ENCODE measurements at regions not wholly inside any gene's neighbourhood (a gene's known extent, or its start where the extent isn't known, plus 50 kb on each side); places are given as distances from the start of the nearest gene placed in this dataset.

DNA sequence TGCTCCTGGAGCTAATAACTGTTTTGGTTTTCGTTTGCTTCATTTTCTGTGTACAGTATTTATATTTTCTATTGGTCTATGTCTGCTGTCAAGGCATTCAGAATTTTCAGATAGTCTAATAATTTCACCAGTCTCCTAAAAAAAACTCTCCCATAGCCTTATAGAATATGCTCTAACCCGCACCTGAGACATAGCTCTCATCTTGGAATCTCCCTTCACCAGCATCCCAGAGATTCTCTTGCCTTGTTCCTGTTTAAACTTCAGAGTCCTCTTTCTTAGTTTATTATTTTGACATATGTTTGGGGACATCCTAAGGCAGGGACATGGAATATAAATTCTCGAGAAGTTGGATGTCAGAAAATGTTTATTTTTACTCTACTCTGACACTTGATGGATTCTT lies 58.3 kb upstream of the MED4 start:
- H3K18ac ChIP-seq (ENCODE audit: low read length), result no peak overlapping the region

DNA sequence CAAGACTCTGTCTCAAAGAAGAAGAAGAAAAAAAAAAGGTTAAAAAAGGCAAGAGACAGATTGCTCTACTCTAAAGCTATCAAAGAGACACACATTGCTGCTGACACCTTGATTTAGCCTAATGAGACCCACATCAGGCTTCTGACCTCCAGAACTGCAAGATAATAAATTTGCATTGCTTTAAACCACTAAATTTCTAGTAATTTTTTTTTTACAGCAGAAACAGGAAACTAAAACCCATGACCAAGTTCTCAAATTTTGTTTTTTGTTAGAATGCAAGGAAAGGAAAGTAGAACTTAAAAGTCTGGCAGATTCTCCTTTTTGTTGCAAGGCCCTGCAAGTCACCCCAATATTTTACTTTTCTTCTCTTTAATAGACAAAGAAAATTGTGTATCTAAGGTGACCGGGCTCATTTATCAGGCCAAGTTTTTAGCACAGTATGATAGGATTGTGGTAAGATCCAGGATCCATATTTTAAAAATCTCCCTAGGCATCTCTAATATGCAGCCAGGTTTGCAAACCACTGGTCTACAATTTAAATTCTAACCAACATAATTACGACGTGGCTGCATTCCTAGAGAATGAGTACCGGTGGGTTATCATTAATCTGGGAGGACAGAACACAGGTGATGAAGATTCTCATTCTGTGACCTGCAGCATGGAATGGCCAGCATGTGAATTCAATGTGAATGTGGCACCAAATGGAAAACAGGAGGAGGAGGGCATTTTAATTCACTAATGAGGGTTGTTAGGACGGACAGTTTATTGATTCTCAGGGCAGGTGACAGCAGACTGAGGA lies 56.7 kb upstream of the MED4 start:
- H3K4me1 ChIP-seq (ENCODE audit: control insufficient read depth, low read depth, low read length), result no peaks in the 10 kb centered on the region
- no peak overlapping the region for H3K23ac ChIP-seq (ENCODE audit: low read length)
- no peak overlapping the region for H3K4me3 ChIP-seq (ENCODE audit: low read length)
- no peak overlapping the region for H3K56ac ChIP-seq (ENCODE audit: low read length)
- H4K5ac ChIP-seq (ENCODE audit: low read length), result no peak overlapping the region
- H3K9ac ChIP-seq (ENCODE audit: low read length), result no peak overlapping the region
- no peaks in the 10 kb centered on the region for H3K79me2 ChIP-seq (ENCODE audit: control insufficient read depth, insufficient read depth, low read length)
- H2BK5ac ChIP-seq (ENCODE audit: low read length), result no peak overlapping the region
- H3K27me3 ChIP-seq (ENCODE audit: insufficient read depth, low read length, poor library complexity), result no peaks in the 10 kb centered on the region
- no peak overlapping the region for H2AK5ac ChIP-seq (ENCODE audit: low read length)
- no peak overlapping the region for H4K8ac ChIP-seq (ENCODE audit: low read depth, low read length)
- no peak for DNase-seq
- WGBS (ENCODE audit: extremely low coverage, insufficient coverage, low lambda C conversion rate), result no CpG with 5 or more reads among the region's 5 CpGs
- H3K79me1 ChIP-seq (ENCODE audit: low read length), result no peaks in the 10 kb centered on the region
- H3K4me2 ChIP-seq (ENCODE audit: low read length), result no peak overlapping the region
- H3K4ac ChIP-seq (ENCODE audit: low read depth, low read length), result no peak overlapping the region
- no peaks in the 10 kb centered on the region for H3K36me3 ChIP-seq (ENCODE audit: control insufficient read depth, insufficient read depth, low read length)
- no peak overlapping the region for H3K27ac ChIP-seq (ENCODE audit: low read depth, low read length)
- H2BK120ac ChIP-seq (ENCODE audit: low read depth, low read length), result no peak overlapping the region
- no peak overlapping the region for H2BK15ac ChIP-seq (replicated peaks; ENCODE audit: low read depth)
- H3K18ac ChIP-seq (ENCODE audit: low read length), result no peak overlapping the region

More for the DNA sequence above, 58.3 kb upstream of the MED4 start:
- Histone ChIP-seq H3K79me1 (ENCODE audit: low read length) (no peaks in the 10 kb centered on the region), H4K5ac (ENCODE audit: low read length) (no peak overlapping the region), H2BK120ac (ENCODE audit: low read depth, low read length) (no peak overlapping the region), H3K23ac (ENCODE audit: low read length) (no peak overlapping the region), H3K4me3 (ENCODE audit: low read length) (no peak overlapping the region), H2BK15ac (replicated peaks; ENCODE audit: low read depth) (no peak overlapping the region), H3K79me2 (ENCODE audit: control insufficient read depth, insufficient read depth, low read length) (no peaks in the 10 kb centered on the region), H3K36me3 (ENCODE audit: control insufficient read depth, insufficient read depth, low read length) (no peaks in the 10 kb centered on the region), H3K9ac (ENCODE audit: low read length) (no peak overlapping the region), H3K56ac (ENCODE audit: low read length) (no peak overlapping the region), H3K4me2 (ENCODE audit: low read length) (no peak overlapping the region), H4K8ac (ENCODE audit: low read depth, low read length) (no peak overlapping the region), H2BK5ac (ENCODE audit: low read length) (no peak overlapping the region), H2AK5ac (ENCODE audit: low read length) (no peak overlapping the region), H3K4ac (ENCODE audit: low read depth, low read length) (no peak overlapping the region), H3K4me1 (ENCODE audit: control insufficient read depth, low read depth, low read length) (no peaks in the 10 kb centered on the region), H3K27ac (ENCODE audit: low read depth, low read length) (no peak overlapping the region), H3K27me3 (ENCODE audit: insufficient read depth, low read length, poor library complexity) (no peaks in the 10 kb centered on the region)
- no peak for DNase-seq
- WGBS (ENCODE audit: extremely low coverage, insufficient coverage, low lambda C conversion rate), result no CpG with 5 or more reads among the region's 3 CpGs

DNA sequence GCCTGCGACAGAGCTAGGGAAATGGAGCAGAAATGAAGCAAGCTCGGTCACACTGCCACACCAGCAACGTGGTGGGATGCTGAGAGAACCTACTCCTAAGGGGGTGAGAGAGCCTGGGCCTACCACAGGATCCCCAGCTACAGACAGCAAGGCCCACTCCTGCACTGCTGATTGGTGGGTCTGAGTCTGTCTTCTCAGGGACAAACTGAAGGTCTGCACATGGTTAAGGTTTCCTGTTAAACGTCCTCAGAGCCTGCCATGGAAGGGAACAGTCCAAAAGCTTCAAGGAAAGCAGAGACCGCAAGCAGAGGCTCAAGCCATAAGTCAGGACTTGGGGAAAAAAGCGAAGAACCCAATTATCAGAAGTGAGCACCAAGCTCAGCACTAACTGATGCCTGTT lies 53.5 kb upstream of the MED4 start:
- WGBS (ENCODE audit: extremely low coverage, insufficient coverage, low lambda C conversion rate), result no CpG with 5 or more reads among the region's 6 CpGs
- no peak for DNase-seq
- H2BK5ac ChIP-seq (ENCODE audit: low read length), result no peak overlapping the region

DNA sequence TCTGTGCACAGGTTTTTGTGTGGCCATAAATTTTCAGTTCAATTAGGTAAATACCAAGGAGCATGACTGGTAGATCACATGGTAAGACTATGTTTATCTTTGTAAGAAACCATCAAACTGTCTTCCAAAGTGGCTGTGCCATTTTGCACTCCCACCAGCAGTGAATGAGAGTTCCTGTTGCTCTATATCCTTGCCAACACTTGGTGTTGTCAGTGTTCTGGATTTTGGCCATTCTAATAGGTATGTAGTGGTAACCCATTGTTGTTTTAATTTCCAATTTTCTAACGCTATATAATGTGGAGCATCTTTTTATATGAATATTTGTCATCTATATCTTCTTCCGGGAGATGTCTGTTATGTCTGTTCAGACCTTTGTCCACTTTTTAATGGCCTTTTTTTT lies 51.7 kb upstream of the MED4 start:
- Histone ChIP-seq H3K27me3 (ENCODE audit: insufficient read depth, low read length, poor library complexity) (no peaks in the 10 kb centered on the region), H2BK120ac (ENCODE audit: low read depth, low read length) (no peak overlapping the region), H3K4me2 (ENCODE audit: low read length) (no peak overlapping the region), H3K79me1 (ENCODE audit: low read length) (no peaks in the 10 kb centered on the region), H3K27ac (ENCODE audit: low read depth, low read length) (no peak overlapping the region), H3K23ac (ENCODE audit: low read length) (no peak overlapping the region), H3K56ac (ENCODE audit: low read length) (no peak overlapping the region), H4K5ac (ENCODE audit: low read length) (no peak overlapping the region), H2BK5ac (ENCODE audit: low read length) (no peak overlapping the region), H4K8ac (ENCODE audit: low read depth, low read length) (no peak overlapping the region), H3K9ac (ENCODE audit: low read length) (no peak overlapping the region), H2BK15ac (replicated peaks; ENCODE audit: low read depth) (no peak overlapping the region), H3K79me2 (ENCODE audit: control insufficient read depth, insufficient read depth, low read length) (no peaks in the 10 kb centered on the region), H3K18ac (ENCODE audit: low read length) (no peak overlapping the region), H2AK5ac (ENCODE audit: low read length) (no peak overlapping the region), H3K4me3 (ENCODE audit: low read length) (no peak overlapping the region), H3K4ac (ENCODE audit: low read depth, low read length) (no peak overlapping the region), H3K4me1 (ENCODE audit: control insufficient read depth, low read depth, low read length) (no peaks in the 10 kb centered on the region), H3K36me3 (ENCODE audit: control insufficient read depth, insufficient read depth, low read length) (no peaks in the 10 kb centered on the region)
- no peak for DNase-seq
- WGBS (ENCODE audit: extremely low coverage, insufficient coverage, low lambda C conversion rate), result no CpG with 5 or more reads among the region's 2 CpGs

More for the DNA sequence above, 53.5 kb upstream of the MED4 start:
- no peak overlapping the region for H3K4me2 ChIP-seq (ENCODE audit: low read length)
- no peak overlapping the region for H2AK5ac ChIP-seq (ENCODE audit: low read length)
- H3K79me2 ChIP-seq (ENCODE audit: control insufficient read depth, insufficient read depth, low read length), result no peaks in the 10 kb centered on the region
- H4K5ac ChIP-seq (ENCODE audit: low read length), result no peak overlapping the region
- no peak overlapping the region for H3K9ac ChIP-seq (ENCODE audit: low read length)
- no peak overlapping the region for H3K27ac ChIP-seq (ENCODE audit: low read depth, low read length)
- no peaks in the 10 kb centered on the region for H3K36me3 ChIP-seq (ENCODE audit: control insufficient read depth, insufficient read depth, low read length)
- no peak overlapping the region for H3K56ac ChIP-seq (ENCODE audit: low read length)
- H3K4ac ChIP-seq (ENCODE audit: low read depth, low read length), result no peak overlapping the region
- no peak overlapping the region for H4K8ac ChIP-seq (ENCODE audit: low read depth, low read length)
- no peak overlapping the region for H2BK120ac ChIP-seq (ENCODE audit: low read depth, low read length)
- no peak overlapping the region for H3K23ac ChIP-seq (ENCODE audit: low read length)
- no peak overlapping the region for H2BK15ac ChIP-seq (replicated peaks; ENCODE audit: low read depth)
- H3K4me1 ChIP-seq (ENCODE audit: control insufficient read depth, low read depth, low read length), result no peaks in the 10 kb centered on the region
- no peaks in the 10 kb centered on the region for H3K79me1 ChIP-seq (ENCODE audit: low read length)
- no peaks in the 10 kb centered on the region for H3K27me3 ChIP-seq (ENCODE audit: insufficient read depth, low read length, poor library complexity)
- no peak overlapping the region for H3K4me3 ChIP-seq (ENCODE audit: low read length)
- no peak overlapping the region for H3K18ac ChIP-seq (ENCODE audit: low read length)

DNA sequence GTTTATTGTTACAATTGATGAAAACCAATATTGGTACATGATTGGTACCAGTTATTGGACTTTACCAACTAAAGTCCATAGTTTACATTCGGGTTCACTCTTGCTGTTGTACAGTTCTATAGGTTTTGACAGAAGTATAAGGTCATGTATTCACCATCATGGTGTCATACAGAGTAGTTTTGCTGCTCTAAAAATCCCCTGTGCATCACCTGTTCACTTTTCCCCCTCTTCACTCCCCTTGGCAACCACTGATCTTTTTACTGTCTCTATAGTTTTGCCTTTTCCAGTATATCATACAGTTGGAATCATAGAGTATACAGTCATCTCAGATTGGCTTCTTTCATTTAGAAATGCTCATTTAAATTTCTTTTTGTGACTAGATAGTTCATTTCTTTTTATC lies 51.2 kb upstream of the MED4 start:
- no peak overlapping the region for H3K4ac ChIP-seq (ENCODE audit: low read depth, low read length)
- no peak overlapping the region for H4K8ac ChIP-seq (ENCODE audit: low read depth, low read length)
- H3K4me3 ChIP-seq (ENCODE audit: low read length), result no peak overlapping the region

More for the DNA sequence above, 51.2 kb upstream of the MED4 start:
- Histone ChIP-seq H3K18ac (ENCODE audit: low read length) (no peak overlapping the region), H2BK15ac (replicated peaks; ENCODE audit: low read depth) (no peak overlapping the region), H2BK120ac (ENCODE audit: low read depth, low read length) (no peak overlapping the region), H4K5ac (ENCODE audit: low read length) (no peak overlapping the region), H3K79me1 (ENCODE audit: low read length) (no peaks in the 10 kb centered on the region), H3K27ac (ENCODE audit: low read depth, low read length) (no peak overlapping the region), H2BK5ac (ENCODE audit: low read length) (no peak overlapping the region), H3K36me3 (ENCODE audit: control insufficient read depth, insufficient read depth, low read length) (no peaks in the 10 kb centered on the region), H2AK5ac (ENCODE audit: low read length) (no peak overlapping the region), H3K4me1 (ENCODE audit: control insufficient read depth, low read depth, low read length) (no peaks in the 10 kb centered on the region), H3K56ac (ENCODE audit: low read length) (no peak overlapping the region), H3K9ac (ENCODE audit: low read length) (no peak overlapping the region), H3K27me3 (ENCODE audit: insufficient read depth, low read length, poor library complexity) (no peaks in the 10 kb centered on the region), H3K4me2 (ENCODE audit: low read length) (no peak overlapping the region), H3K23ac (ENCODE audit: low read length) (no peak overlapping the region), H3K79me2 (ENCODE audit: control insufficient read depth, insufficient read depth, low read length) (no peaks in the 10 kb centered on the region)
- no peak for DNase-seq
- WGBS (ENCODE audit: extremely low coverage, insufficient coverage, low lambda C conversion rate), result no CpG with 5 or more reads among the region's 1 CpG
